ENCODE measurements at regions not wholly inside any gene's neighbourhood (a gene's known extent, or its start where the extent isn't known, plus 50 kb on each side); places are given as distances from the start of the nearest gene placed in this dataset.

GRCh38 chr11:79676396-79676795 lies 235.6 kb upstream of the TENM4 start:
- POLR2A ChIA-PET, result no interaction called here
- DNase-seq (ENCODE audit: low read depth), result no peak
- TF ChIP-seq, protein P1, sequence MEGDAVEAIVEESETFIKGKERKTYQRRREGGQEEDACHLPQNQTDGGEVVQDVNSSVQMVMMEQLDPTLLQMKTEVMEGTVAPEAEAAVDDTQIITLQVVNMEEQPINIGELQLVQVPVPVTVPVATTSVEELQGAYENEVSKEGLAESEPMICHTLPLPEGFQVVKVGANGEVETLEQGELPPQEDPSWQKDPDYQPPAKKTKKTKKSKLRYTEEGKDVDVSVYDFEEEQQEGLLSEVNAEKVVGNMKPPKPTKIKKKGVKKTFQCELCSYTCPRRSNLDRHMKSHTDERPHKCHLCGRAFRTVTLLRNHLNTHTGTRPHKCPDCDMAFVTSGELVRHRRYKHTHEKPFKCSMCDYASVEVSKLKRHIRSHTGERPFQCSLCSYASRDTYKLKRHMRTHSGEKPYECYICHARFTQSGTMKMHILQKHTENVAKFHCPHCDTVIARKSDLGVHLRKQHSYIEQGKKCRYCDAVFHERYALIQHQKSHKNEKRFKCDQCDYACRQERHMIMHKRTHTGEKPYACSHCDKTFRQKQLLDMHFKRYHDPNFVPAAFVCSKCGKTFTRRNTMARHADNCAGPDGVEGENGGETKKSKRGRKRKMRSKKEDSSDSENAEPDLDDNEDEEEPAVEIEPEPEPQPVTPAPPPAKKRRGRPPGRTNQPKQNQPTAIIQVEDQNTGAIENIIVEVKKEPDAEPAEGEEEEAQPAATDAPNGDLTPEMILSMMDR (IDR thresholded peaks at IDR 0.05; ENCODE audit: insufficient read depth, low read depth, low read length), result no peak
- Histone ChIP-seq H3K4me3 (ENCODE audit: low read depth, low read length) (no peak overlapping the region), H3K36me3 (ENCODE audit: control insufficient read depth, insufficient read depth, low read length) (no peaks in the 10 kb centered on the region), H3K27me3 (ENCODE audit: control insufficient read depth, insufficient read depth, low read length) (no peaks in the 10 kb centered on the region)
- CTCF ChIA-PET, result no interaction called here

- TF ChIP-seq, protein P1 (IDR thresholded peaks at IDR 0.05; ENCODE audit: insufficient read depth, low read depth, low read length), result no peak
- POLR2A ChIA-PET, result no interaction called here
These were observed 234.3 kb upstream of the TENM4 start for GRCh38 chr11:79675081-79675480.

DNA sequence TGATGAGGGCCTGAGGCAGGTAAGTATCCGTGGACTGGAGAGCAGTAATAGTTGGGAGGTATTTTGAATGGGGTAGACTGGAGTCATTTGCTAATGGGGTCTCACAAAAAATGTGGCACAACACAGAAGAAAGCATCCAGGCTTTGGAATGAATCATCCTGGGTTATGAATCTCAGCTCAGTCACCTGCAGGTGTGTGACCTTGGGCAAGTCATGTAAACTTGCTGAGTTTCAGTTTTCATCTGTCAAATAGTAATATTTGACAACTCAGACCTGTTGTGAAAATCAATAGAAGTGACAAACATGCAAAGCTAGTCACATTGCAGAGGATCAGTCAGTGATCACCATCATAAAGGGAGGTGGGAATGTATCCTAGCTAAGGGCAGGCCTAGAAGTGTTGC lies 232.0 kb upstream of the TENM4 start:
- no peak for DNase-seq (ENCODE audit: low read depth)
- ChIA-PET CTCF (interaction anchor here (1.3 kb wide), 1 partner anchor 8 kb away, joined by 3 read pairs; no protein-coding TSS in a partner anchor), POLR2A (no interaction called here)
- TF ChIP-seq, protein P1 (IDR thresholded peaks at IDR 0.05; ENCODE audit: insufficient read depth, low read depth, low read length), result no peak
- no peak overlapping the region for H3K4me3 ChIP-seq (ENCODE audit: low read depth, low read length)
- no peaks in the 10 kb centered on the region for H3K36me3 ChIP-seq (ENCODE audit: control insufficient read depth, insufficient read depth, low read length)
- no peaks in the 10 kb centered on the region for H3K27me3 ChIP-seq (ENCODE audit: control insufficient read depth, insufficient read depth, low read length)

More at GRCh38 chr11:79675081-79675480, 234.3 kb upstream of the TENM4 start:
- CTCF ChIA-PET, result no interaction called here
- no peak for DNase-seq (ENCODE audit: low read depth)
- Histone ChIP-seq H3K27me3 (ENCODE audit: control insufficient read depth, insufficient read depth, low read length) (no peaks in the 10 kb centered on the region), H3K36me3 (ENCODE audit: control insufficient read depth, insufficient read depth, low read length) (no peaks in the 10 kb centered on the region), H3K4me3 (ENCODE audit: low read depth, low read length) (no peak overlapping the region)

GRCh38 chr11:79671401-79671800 lies 230.6 kb upstream of the TENM4 start:
- ChIA-PET POLR2A (no interaction called here), CTCF (no interaction called here)
- TF ChIP-seq, protein P1 (IDR thresholded peaks at IDR 0.05; ENCODE audit: insufficient read depth, low read depth, low read length), result no peak
- Histone ChIP-seq H3K27me3 (ENCODE audit: control insufficient read depth, insufficient read depth, low read length) (no peaks in the 10 kb centered on the region), H3K4me3 (ENCODE audit: low read depth, low read length) (no peak overlapping the region), H3K36me3 (ENCODE audit: control insufficient read depth, insufficient read depth, low read length) (no peaks in the 10 kb centered on the region)
- DNase-seq (ENCODE audit: low read depth), result no peak

GRCh38 chr11:79670882-79671281 lies 230.1 kb upstream of the TENM4 start:
- Histone ChIP-seq H3K4me3 (ENCODE audit: low read depth, low read length) (no peak overlapping the region), H3K36me3 (ENCODE audit: control insufficient read depth, insufficient read depth, low read length) (no peaks in the 10 kb centered on the region), H3K27me3 (ENCODE audit: control insufficient read depth, insufficient read depth, low read length) (no peaks in the 10 kb centered on the region)
- ChIA-PET CTCF (no interaction called here), POLR2A (no interaction called here)
- TF ChIP-seq, protein P1 (IDR thresholded peaks at IDR 0.05; ENCODE audit: insufficient read depth, low read depth, low read length), result no peak
- no peak for DNase-seq (ENCODE audit: low read depth)
